Esophagus squamous epithelium (tissue), 5 donors: ENCODE measurements at regions not wholly inside any gene's neighbourhood (a gene's known extent, or its start where the extent isn't known, plus 50 kb on each side); places are given as distances from the start of the nearest gene placed in this dataset.

Experiments
- DNase-seq: peaks from one replicate; lab custom pipeline; 2025; lab: John Stamatoyannopoulos, UW
- H3K27ac ChIP-seq, 4 donors: fragments of 200-600 bp; sonication (generic); one replicate each; pipeline ENCODE4 v1.5.1; 2016 to 2019; ENCODE audit warnings: mild to moderate bottlenecking in 1 of 4
- H3K27me3 ChIP-seq, 4 donors: fragments of 200-600 bp; sonication (generic); 1 replicate in 3 of 4; 2 replicates in 1 of 4; pipeline versions ENCODE4 v1.5.1 to v1.6.0; 2017 to 2021; ENCODE audit warnings: antibody characterized with exemption in 1 of 4
- H3K36me3 ChIP-seq, 3 donors: fragments of 200-600 bp; sonication (generic); one replicate each; pipeline ENCODE4 v1.5.1; 2016 to 2019
- H3K4me1 ChIP-seq, 3 donors: fragments of 200-600 bp; sonication (generic); one replicate each; pipeline ENCODE4 v1.5.1; 2017 to 2019
- H3K4me3 ChIP-seq, 4 donors: fragments of 200-600 bp; sonication (generic); 1 replicate in 3 of 4; 2 replicates in 1 of 4; pipeline ENCODE4 v1.5.1; 2016 to 2019; ENCODE audit warnings: mild to moderate bottlenecking in 2 of 4, moderate library complexity in 1 of 4
- H3K9me3 ChIP-seq, 3 donors: fragments of 200-600 bp; sonication (generic); one replicate each; pipeline ENCODE4 v1.5.1; 2016 to 2019
- CTCF ChIP-seq, 6 experiments: fragments of 450-650 bp in 4 of 6; fragments of 200-600 bp in 2 of 6; sonication (generic) in 2 of 6; IDR thresholded peaks; one replicate each; pipeline ENCODE4 v1.5.1; 2016 to 2019; ENCODE audit warnings: antibody characterized with exemption in 6 of 6, mild to moderate bottlenecking in 4 of 6, moderate library complexity in 4 of 6
- POLR2A ChIP-seq, 4 donors: fragments of 450-650 bp; IDR thresholded peaks; one replicate each; pipeline ENCODE4 v1.6.1; 2017; ENCODE audit warnings: antibody characterized with exemption in 4 of 4, mild to moderate bottlenecking in 4 of 4, moderate library complexity in 3 of 4
- WGBS, 2 donors: methylation state at CpG; one replicate each; pipeline ENCODE4 v1.1.5; 2018; 5-methylcytosine and 5-hydroxymethylcytosine counted together
- intact Hi-C: fragments of 100-400 bp; cut with DNase I; formaldehyde crosslinking; loops from one replicate; pipeline ENCODE4 v1.15.0; 2022
- donor health status: DM: yes; HTN: yes; CAD: no.

- TF ChIP-seq POLR2A (IDR thresholded peaks at IDR 0.05) (no peak), CTCF (IDR thresholded peaks at IDR 0.05) (no peak)
- no peaks in the 10 kb centered on the region for H3K27me3 ChIP-seq
- H3K36me3 ChIP-seq, result no peaks in the 10 kb centered on the region
- 79 to 83% methylated on average over 1 of the region's 1 CpG for WGBS, 2 donors
- H3K9me3 ChIP-seq, result peaks cover 0 to 11% (median 5%) of the 10 kb centered on the region in 3 donors
- no peak overlapping the region for H3K4me3 ChIP-seq
- DNase-seq, result no peak
- no peaks in the 10 kb centered on the region for H3K4me1 ChIP-seq
- no peak overlapping the region for H3K27ac ChIP-seq
- intact Hi-C loops, result no loop called here
Measured at GRCh38 chr13:69101841-69102240, 1005.8 kb upstream of the ATXN8OS start.

- Histone ChIP-seq H3K27me3 (no peaks in the 10 kb centered on the region), H3K27ac (no peak overlapping the region), H3K9me3 (no peaks in the 10 kb centered on the region), H3K36me3 (no peaks in the 10 kb centered on the region), H3K4me3 (no peak overlapping the region), H3K4me1 (no peaks in the 10 kb centered on the region)
- intact Hi-C loops, result no loop called here
- no peak for TF ChIP-seq POLR2A (IDR thresholded peaks at IDR 0.05)
- no peak for TF ChIP-seq CTCF (IDR thresholded peaks at IDR 0.05)
- no peak for DNase-seq
- WGBS, 2 donors, result 28 to 40% methylated on average over 1 of the region's 1 CpG
Measured at GRCh38 chr13:69094485-69094884, 1013.1 kb upstream of the ATXN8OS start.

- intact Hi-C loops, result no loop called here
- no peak overlapping the region for H3K27ac ChIP-seq
- no peak overlapping the region for H3K4me3 ChIP-seq
- no peaks in the 10 kb centered on the region for H3K36me3 ChIP-seq
- H3K4me1 ChIP-seq, result no peaks in the 10 kb centered on the region
- no peak for TF ChIP-seq POLR2A (IDR thresholded peaks at IDR 0.05)
- TF ChIP-seq CTCF (IDR thresholded peaks at IDR 0.05), result no peak
- H3K27me3 ChIP-seq, result no peaks in the 10 kb centered on the region
- 66 to 74% methylated on average over 6 of the region's 6 CpGs for WGBS, 2 donors
- DNase-seq, result no peak
- no peaks in the 10 kb centered on the region for H3K9me3 ChIP-seq
Measured at GRCh38 chr13:69092615-69093322, 1014.9 kb upstream of the ATXN8OS start.

- intact Hi-C loops, result no loop called here
- Histone ChIP-seq H3K27me3 (no peaks in the 10 kb centered on the region), H3K9me3 (peaks cover 0 to 6% (median 0%) of the 10 kb centered on the region in 3 donors), H3K4me1 (no peaks in the 10 kb centered on the region), H3K27ac (no peak overlapping the region), H3K4me3 (no peak overlapping the region), H3K36me3 (no peaks in the 10 kb centered on the region)
- DNase-seq, result no peak
- 28 to 48% methylated on average over 1 of the region's 1 CpG for WGBS, 2 donors
- TF ChIP-seq CTCF (IDR thresholded peaks at IDR 0.05) (no peak), POLR2A (IDR thresholded peaks at IDR 0.05) (no peak)
Measured at GRCh38 chr13:69077267-69077666, 1030.4 kb upstream of the ATXN8OS start.

- no peaks in the 10 kb centered on the region for H3K27me3 ChIP-seq
- 59 to 65% methylated on average over 1 of the region's 1 CpG for WGBS, 2 donors
- intact Hi-C loops, result no loop called here
- H3K27ac ChIP-seq, result no peak overlapping the region
- no peaks in the 10 kb centered on the region for H3K36me3 ChIP-seq
- no peak for DNase-seq
- TF ChIP-seq POLR2A (IDR thresholded peaks at IDR 0.05) (no peak), CTCF (IDR thresholded peaks at IDR 0.05) (no peak)
- H3K9me3 ChIP-seq, result no peaks in the 10 kb centered on the region
- no peaks in the 10 kb centered on the region for H3K4me1 ChIP-seq
- H3K4me3 ChIP-seq, result no peak overlapping the region
Measured at GRCh38 chr13:69069554-69070133, 1038.0 kb upstream of the ATXN8OS start.
